HepG2 (cell line): ENCODE measurements at regions not wholly inside any gene's neighbourhood (a gene's known extent, or its start where the extent isn't known, plus 50 kb on each side); places are given as distances from the start of the nearest gene placed in this dataset.

Experiments
- ATAC-seq: fragments of 200-7000 bp; cut with Tn5 transposase; 3 replicates; pipeline ENCODE4 v1.9.1; 2020; ENCODE audit warnings: mild to moderate bottlenecking, moderate library complexity
- BruUV-seq: library from RNA; stranded (reverse); fragments of 400-500 nt; replicated peaks from 2 replicates; lab custom pipeline; 2021; lab: Mats Ljungman, UMichigan
- CTCF ChIA-PET: fragments of 300-600 bp; formaldehyde crosslinking; extraction: SDS; loops from one replicate; lab custom pipeline; 2021; ENCODE audit warnings: low total read pairs, inconsistent platforms, low intra/inter-chr PET ratio; lab: Yijun Ruan, JAX
- POLR2A ChIA-PET: fragments of 350-600 bp; sonication (Branson Sonifier 250); formaldehyde crosslinking; loops from one replicate; lab custom pipeline; 2020; ENCODE audit warnings: antibody characterized with exemption, inconsistent platforms; lab: Yijun Ruan, JAX
- DNase-seq: peaks from one replicate; pipeline ENCODE4 v3.0.0-alpha.2; 2015; ENCODE audit warnings: low spot score
- FAIRE-seq: peaks from 3 replicates; lab custom pipeline; 2011; peaks lifted over from hg19 to GRCh38; lab: Jason Lieb, UNC
- H2AFZ ChIP-seq: one replicate; pipeline ENCODE4 v1.6.1; 2011; ENCODE audit warnings: low read length, inconsistent platforms
- H3K27ac ChIP-seq: fragments of 300-600 bp; 3 replicates; pipeline ENCODE4 v1.8.0; 2011; ENCODE audit warnings: mixed run types, mild to moderate bottlenecking, mixed read lengths, low read length, inconsistent platforms; ENCODE audit not compliant: insufficient read depth; ENCODE audit errors: extremely low read length
- H3K27me3 ChIP-seq, 2 experiments: fragments of 200-600 bp in 1 of 2; 2 replicates in 1 of 2; 3 replicates in 1 of 2; pipeline versions ENCODE4 v1.6.0 to v1.8.0; 2011; ENCODE audit warnings: low read length in 2 of 2, mild to moderate bottlenecking in 2 of 2, moderate library complexity in 2 of 2, inconsistent platforms in 1 of 2; ENCODE audit not compliant: insufficient read depth in 2 of 2, control insufficient read depth in 1 of 2
- H3K36me3 ChIP-seq, 2 experiments: fragments of 200-600 bp in 1 of 2; replicated peaks in 1 of 2; 2 replicates in 1 of 2; 3 replicates in 1 of 2; pipeline versions ENCODE4 v1.5.1 to v1.8.0; 2011; ENCODE audit warnings: low read length in 2 of 2, inconsistent platforms in 1 of 2; ENCODE audit not compliant: insufficient read depth in 2 of 2, control insufficient read depth in 1 of 2
- H3K4me1 ChIP-seq: 2 replicates; pipeline ENCODE4 v1.5.1; 2012; ENCODE audit warnings: low read length, inconsistent platforms; ENCODE audit not compliant: insufficient read depth
- H3K4me2 ChIP-seq: 2 replicates; pipeline ENCODE4 v1.6.0; 2011; ENCODE audit warnings: low read depth, low read length, inconsistent platforms
- H3K4me3 ChIP-seq, 3 experiments: fragments of 200-600 bp in 1 of 3; sonication (generic), shearing (Covaris generic) in 1 of 3; replicated peaks in 1 of 3; 2 replicates each; pipeline ENCODE4 v1.5.1; 2011 to 2016; ENCODE audit warnings: low read length in 3 of 3, inconsistent platforms in 2 of 3, low read depth in 2 of 3, mild to moderate bottlenecking in 2 of 3, control low read depth in 1 of 3, mixed read lengths in 1 of 3; ENCODE audit not compliant: insufficient read depth in 1 of 3
- H3K79me2 ChIP-seq: one replicate; pipeline ENCODE4 v1.6.1; 2011; ENCODE audit warnings: low read length, inconsistent platforms; ENCODE audit not compliant: insufficient read depth
- H3K9ac ChIP-seq: 2 replicates; pipeline ENCODE4 v1.6.0; 2011; ENCODE audit warnings: mild to moderate bottlenecking, low read depth, low read length, inconsistent platforms; ENCODE audit not compliant: insufficient read depth
- H3K9me3 ChIP-seq: 2 replicates; pipeline ENCODE4 v1.5.1; 2012; ENCODE audit warnings: mild to moderate bottlenecking, low read length
- H4K20me1 ChIP-seq: 2 replicates; pipeline ENCODE4 v1.6.0; 2011; ENCODE audit warnings: inconsistent platforms, mild to moderate bottlenecking, low read length, moderate library complexity; ENCODE audit not compliant: insufficient read depth
- CHCHD3 ChIP-seq: sonication (generic); formaldehyde crosslinking; IDR thresholded peaks from 2 replicates; pipeline ENCODE4 v1.8.0; 2022; ENCODE audit warnings: mild to moderate bottlenecking, missing genetic modification reagents, moderate library complexity
- JDP2 ChIP-seq: sonication (generic); formaldehyde crosslinking; IDR thresholded peaks from 2 replicates; pipeline ENCODE4 v1.8.1; 2022; ENCODE audit warnings: missing genetic modification reagents, borderline replicate concordance
- KMT2A ChIP-seq: sonication (generic); formaldehyde crosslinking; IDR thresholded peaks from 2 replicates; pipeline ENCODE4 v1.4.0; 2020; ENCODE audit warnings: missing genetic modification reagents
- KMT2B ChIP-seq: IDR thresholded peaks from 2 replicates; pipeline ENCODE4 v1.6.1; 2016; ENCODE audit warnings: missing genetic modification reagents, missing compliant biosample characterization
- PRDM10 ChIP-seq: sonication (generic); formaldehyde crosslinking; IDR thresholded peaks from 2 replicates; pipeline ENCODE4 v1.4.0; 2020; ENCODE audit warnings: low read depth, missing genetic modification reagents
- RARA ChIP-seq: IDR thresholded peaks from 2 replicates; pipeline ENCODE4 v1.6.1; 2016; ENCODE audit warnings: missing genetic modification reagents, missing compliant biosample characterization
- STAT5B ChIP-seq: sonication (generic); formaldehyde crosslinking; IDR thresholded peaks from 2 replicates; pipeline ENCODE4 v1.4.0; 2020; ENCODE audit warnings: missing genetic modification reagents
- TRIM24 ChIP-seq: sonication (generic); formaldehyde crosslinking; IDR thresholded peaks from 2 replicates; pipeline ENCODE4 v1.8.0; 2022; ENCODE audit warnings: mild to moderate bottlenecking, missing genetic modification reagents
- ZNF496 ChIP-seq: sonication (generic); formaldehyde crosslinking; IDR thresholded peaks from 2 replicates; pipeline ENCODE4 v1.8.1; 2023; ENCODE audit warnings: mild to moderate bottlenecking, moderate library complexity, missing genetic modification reagents; ENCODE audit not compliant: insufficient replicate concordance
- ZNF512 ChIP-seq: sonication (generic); formaldehyde crosslinking; IDR thresholded peaks from 2 replicates; pipeline ENCODE4 v1.4.0; 2020; ENCODE audit warnings: mild to moderate bottlenecking, missing genetic modification reagents
- ZNF546 ChIP-seq: sonication (generic); formaldehyde crosslinking; conservative IDR thresholded peaks from 2 replicates; pipeline ENCODE4 v1.8.1; 2023; ENCODE audit warnings: mild to moderate bottlenecking, missing genetic modification reagents
- ZNF629 ChIP-seq: sonication (generic); formaldehyde crosslinking; conservative IDR thresholded peaks from 2 replicates; pipeline ENCODE4 v1.5.0; 2020; ENCODE audit warnings: missing genetic modification reagents
- ZNF841 ChIP-seq: sonication (generic); formaldehyde crosslinking; IDR thresholded peaks from 2 replicates; pipeline ENCODE4 v1.8.1; 2023; ENCODE audit warnings: missing genetic modification reagents, borderline replicate concordance
- WGBS: methylation state at CpG from one replicate; pipeline ENCODE4 v1.1.6; 2017; ENCODE audit warnings: low lambda C conversion rate; 5-methylcytosine and 5-hydroxymethylcytosine counted together
- in situ Hi-C: cut with HindIII; loops from 2 replicates; pipeline ENCODE4 v1.10.0; 2017; ENCODE audit warnings: low pct_unique_long_range_greater_than_20kb; ENCODE audit not compliant: extremely low pct_ligation_motif_present
- intact Hi-C: fragments of 100-400 bp; cut with micrococcal nuclease; formaldehyde crosslinking; loops from one replicate; pipeline ENCODE4 v1.10.0; 2022; ENCODE audit not compliant: unreplicated experiment
- TF ChIP-seq, protein P1 (sequence below): sonication (generic); formaldehyde crosslinking; IDR thresholded peaks from 2 replicates; pipeline ENCODE4 v1.4.0; 2020; ENCODE audit warnings: missing genetic modification reagents
- TF ChIP-seq, protein P2 (sequence below): sonication (generic); formaldehyde crosslinking; IDR thresholded peaks from 2 replicates; pipeline ENCODE4 v1.5.1; 2020; ENCODE audit warnings: mild to moderate bottlenecking, moderate library complexity, missing genetic modification reagents

DNA sequence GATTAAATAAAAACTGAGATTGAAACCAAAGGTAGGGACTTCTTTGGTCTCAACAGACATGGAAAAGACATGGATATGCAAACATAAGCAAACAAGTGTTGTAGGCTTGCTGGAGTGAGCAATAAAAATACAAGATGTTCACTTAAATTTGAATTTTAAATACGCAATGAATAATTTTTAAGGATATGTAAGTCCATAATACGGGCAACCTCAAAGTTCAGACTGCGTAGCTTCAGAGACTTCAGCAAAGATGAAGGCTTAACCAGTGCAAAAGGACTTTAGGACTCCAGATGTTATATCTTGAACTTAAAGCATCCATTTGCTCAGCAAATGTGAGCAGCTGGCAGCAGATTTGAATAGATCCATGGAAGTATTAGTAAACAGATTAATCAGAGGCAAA, 549.3 kb downstream of the ARAP2 start:
- in situ Hi-C loops = no loop called here
- Histone ChIP-seq H4K20me1 (no peaks in the 10 kb centered on the region), H3K36me3 (no peaks in the 10 kb centered on the region), H3K27me3 (no peaks in the 10 kb centered on the region), H3K4me2 (no peak overlapping the region), H3K4me1 (no peaks in the 10 kb centered on the region), H3K79me2 (no peaks in the 10 kb centered on the region), H3K27ac (no peak overlapping the region), H3K9me3 (no peaks in the 10 kb centered on the region), H3K4me3 (no peak overlapping the region), H2AFZ (no peak overlapping the region), H3K9ac (no peak overlapping the region)
- FAIRE-seq (no peak), ATAC-seq (no peak), DNase-seq (no peak)
- ChIA-PET POLR2A (no interaction called here), CTCF (no interaction called here)
- no TSS peak for BruUV-seq
- intact Hi-C loops = no loop called here
- WGBS = 30% methylated on average over 3 of the region's 3 CpGs
- TF ChIP-seq, protein P1, sequence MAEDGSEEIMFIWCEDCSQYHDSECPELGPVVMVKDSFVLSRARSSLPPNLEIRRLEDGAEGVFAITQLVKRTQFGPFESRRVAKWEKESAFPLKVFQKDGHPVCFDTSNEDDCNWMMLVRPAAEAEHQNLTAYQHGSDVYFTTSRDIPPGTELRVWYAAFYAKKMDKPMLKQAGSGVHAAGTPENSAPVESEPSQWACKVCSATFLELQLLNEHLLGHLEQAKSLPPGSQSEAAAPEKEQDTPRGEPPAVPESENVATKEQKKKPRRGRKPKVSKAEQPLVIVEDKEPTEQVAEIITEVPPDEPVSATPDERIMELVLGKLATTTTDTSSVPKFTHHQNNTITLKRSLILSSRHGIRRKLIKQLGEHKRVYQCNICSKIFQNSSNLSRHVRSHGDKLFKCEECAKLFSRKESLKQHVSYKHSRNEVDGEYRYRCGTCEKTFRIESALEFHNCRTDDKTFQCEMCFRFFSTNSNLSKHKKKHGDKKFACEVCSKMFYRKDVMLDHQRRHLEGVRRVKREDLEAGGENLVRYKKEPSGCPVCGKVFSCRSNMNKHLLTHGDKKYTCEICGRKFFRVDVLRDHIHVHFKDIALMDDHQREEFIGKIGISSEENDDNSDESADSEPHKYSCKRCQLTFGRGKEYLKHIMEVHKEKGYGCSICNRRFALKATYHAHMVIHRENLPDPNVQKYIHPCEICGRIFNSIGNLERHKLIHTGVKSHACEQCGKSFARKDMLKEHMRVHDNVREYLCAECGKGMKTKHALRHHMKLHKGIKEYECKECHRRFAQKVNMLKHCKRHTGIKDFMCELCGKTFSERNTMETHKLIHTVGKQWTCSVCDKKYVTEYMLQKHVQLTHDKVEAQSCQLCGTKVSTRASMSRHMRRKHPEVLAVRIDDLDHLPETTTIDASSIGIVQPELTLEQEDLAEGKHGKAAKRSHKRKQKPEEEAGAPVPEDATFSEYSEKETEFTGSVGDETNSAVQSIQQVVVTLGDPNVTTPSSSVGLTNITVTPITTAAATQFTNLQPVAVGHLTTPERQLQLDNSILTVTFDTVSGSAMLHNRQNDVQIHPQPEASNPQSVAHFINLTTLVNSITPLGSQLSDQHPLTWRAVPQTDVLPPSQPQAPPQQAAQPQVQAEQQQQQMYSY (CRISPR knock-in tag) = no peak
- TF ChIP-seq KMT2A (CRISPR knock-in tag) (no peak), JDP2 (CRISPR knock-in tag) (no peak), ZNF512 (CRISPR knock-in tag) (no peak), TRIM24 (CRISPR knock-in tag) (no peak), ZNF496 (CRISPR knock-in tag) (no peak), RARA (CRISPR knock-in tag) (no peak), KMT2B (CRISPR knock-in tag) (no peak), ZNF546 (CRISPR knock-in tag) (no peak), ZNF629 (CRISPR knock-in tag) (no peak), CHCHD3 (CRISPR knock-in tag) (no peak), PRDM10 (CRISPR knock-in tag) (no peak), STAT5B (CRISPR knock-in tag) (no peak), ZNF841 (no peak)
- TF ChIP-seq, protein P2, sequence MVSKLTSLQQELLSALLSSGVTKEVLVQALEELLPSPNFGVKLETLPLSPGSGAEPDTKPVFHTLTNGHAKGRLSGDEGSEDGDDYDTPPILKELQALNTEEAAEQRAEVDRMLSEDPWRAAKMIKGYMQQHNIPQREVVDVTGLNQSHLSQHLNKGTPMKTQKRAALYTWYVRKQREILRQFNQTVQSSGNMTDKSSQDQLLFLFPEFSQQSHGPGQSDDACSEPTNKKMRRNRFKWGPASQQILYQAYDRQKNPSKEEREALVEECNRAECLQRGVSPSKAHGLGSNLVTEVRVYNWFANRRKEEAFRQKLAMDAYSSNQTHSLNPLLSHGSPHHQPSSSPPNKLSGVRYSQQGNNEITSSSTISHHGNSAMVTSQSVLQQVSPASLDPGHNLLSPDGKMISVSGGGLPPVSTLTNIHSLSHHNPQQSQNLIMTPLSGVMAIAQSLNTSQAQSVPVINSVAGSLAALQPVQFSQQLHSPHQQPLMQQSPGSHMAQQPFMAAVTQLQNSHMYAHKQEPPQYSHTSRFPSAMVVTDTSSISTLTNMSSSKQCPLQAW (CRISPR knock-in tag) = no peak
